HG03196 (cell line): ENCODE measurements at regions not wholly inside any gene's neighbourhood (a gene's known extent, or its start where the extent isn't known, plus 50 kb on each side); places are given as distances from the start of the nearest gene placed in this dataset.
"Not testable (repeated sequence)": the region's sequence is repeated elsewhere in the genome, so short reads cannot be mapped to it uniquely, and the experiment has no call there.

Experiments
- ATAC-seq: cut with Tn5 transposase; IDR thresholded peaks from one replicate; pipeline ENCODE4 v1.9.1; 2021; ENCODE audit not compliant: unreplicated experiment

DNA sequence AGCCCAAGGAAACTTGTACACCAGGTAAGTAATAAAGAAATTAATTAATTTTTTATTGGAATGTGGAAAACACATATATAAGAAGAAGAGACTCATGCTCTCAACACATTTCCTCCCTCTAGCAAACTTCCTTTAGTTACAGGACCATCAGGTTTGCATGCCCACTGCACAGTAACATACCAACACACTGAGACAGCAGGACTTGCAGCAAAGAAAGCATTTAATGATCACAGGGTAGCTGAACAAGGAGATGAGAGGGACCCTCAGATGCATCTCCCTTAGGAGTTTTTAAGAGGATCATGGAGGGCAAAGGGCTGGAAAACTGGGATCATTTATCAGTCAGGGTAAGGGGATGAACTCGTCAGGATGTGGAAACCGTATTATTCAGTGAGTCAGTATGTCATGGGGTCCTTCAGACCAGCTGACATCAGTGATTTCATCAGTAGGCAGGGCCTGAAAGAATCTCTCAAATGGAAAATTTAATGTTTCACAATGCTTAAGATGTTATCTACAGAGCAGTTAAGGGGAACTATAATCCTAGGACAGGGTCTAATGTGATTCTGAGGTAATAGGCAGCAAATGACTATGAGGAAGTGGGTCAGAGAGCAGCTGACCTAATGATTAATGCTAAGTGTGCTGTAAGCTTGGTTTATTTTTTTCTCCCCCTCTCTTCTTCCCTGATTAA, 193.8 kb upstream of the RND3 start:
- no peak for ATAC-seq

DNA sequence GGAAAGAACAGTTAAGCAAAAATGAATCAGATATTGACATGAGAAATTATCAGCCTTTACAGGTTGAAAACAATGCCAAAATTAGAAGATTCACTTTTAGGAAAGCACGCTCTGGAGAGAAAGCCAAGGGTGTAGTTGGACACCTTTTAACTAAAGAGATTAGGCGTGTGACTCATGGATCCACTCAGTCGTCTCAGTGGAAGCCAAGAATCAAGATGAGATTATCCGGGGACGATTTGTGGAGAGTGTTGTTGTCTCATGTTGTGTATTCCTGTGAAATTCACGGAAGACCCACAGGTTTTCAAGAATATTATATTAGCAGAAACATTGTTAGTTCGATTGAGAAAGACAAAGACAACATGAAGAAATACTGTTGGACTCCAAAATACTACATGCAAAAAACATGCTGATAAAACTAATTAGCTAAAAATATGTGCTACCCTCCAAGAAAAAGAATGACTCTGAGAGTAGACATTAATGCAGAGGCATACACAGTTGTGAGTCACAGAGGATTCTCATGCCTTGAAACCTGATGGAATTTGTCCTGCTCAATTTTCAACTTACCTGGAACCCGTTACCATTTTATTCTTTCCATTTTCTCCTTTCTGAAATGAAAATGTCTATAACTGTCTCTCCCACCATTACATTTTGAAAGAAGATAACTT, 192.1 kb upstream of the RND3 start:
- no peak for ATAC-seq

DNA sequence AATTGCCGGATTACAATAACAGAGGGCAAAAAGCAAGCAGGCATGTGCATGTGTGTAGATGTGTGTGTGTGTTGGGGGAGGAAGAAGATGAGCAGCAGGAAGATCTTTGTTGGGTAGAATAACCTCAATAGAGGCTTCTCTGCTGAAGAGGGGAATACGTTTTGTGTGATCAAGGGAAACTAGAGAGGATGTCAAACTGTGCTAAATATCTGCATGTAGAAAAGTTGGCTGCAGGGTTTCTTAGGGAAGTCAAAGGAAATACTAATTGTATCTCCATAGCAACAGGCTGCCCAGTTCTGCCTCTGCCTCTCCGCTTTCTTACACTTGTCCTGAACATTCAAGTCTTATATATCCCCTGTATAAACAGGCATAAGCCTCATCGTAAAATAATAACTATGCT, 190.1 kb upstream of the RND3 start:
- no peak for ATAC-seq

DNA sequence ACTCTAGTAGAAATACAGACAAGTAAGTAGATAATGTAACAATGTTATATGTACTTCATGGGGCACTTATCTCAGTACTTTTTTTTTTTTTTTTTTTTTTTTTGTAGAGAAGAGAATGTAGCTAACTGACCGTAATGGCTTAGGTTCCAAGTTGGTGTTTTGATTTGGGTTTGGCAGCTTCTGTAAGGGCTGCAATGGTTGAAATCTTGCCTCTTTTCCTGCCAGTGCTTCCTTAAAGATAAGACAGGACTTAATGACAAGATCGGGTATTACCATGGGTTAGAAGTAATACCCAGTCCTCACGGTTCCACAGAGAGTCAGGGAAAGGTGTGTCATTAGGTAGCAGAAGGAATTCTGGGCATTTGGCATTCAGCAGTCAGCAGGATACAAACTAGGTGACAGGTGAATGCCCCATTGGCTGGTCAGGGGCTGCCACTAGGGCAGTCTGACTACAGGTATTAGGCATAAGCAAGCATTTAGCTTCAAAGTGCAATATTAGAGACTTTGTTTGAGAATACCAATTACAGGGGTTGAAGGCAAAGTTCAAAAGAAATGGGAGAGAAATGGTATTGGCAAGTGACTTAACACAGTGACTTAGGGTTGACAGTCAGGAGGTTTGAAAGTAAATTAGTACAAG, 189.4 kb upstream of the RND3 start:
- ATAC-seq: no peak

DNA sequence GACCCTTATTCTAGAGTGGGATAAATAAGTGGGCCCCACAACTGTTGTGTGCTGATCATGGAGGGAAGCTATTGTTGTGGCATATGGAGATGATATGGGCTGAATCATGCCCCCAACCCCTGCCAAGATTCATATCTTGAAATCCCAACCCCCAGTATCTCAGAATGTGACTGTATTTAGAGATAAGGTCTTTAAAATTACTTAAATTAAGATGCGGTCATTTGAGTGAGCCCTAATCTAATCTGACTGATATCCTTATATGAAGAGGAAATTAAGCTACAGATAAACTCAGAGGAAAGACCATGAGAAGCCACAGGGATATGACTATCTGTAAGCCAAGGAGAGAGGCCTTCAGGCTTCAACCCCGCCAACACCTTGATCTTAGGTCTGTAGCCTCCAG, 188.3 kb upstream of the RND3 start:
- no peak for ATAC-seq

DNA sequence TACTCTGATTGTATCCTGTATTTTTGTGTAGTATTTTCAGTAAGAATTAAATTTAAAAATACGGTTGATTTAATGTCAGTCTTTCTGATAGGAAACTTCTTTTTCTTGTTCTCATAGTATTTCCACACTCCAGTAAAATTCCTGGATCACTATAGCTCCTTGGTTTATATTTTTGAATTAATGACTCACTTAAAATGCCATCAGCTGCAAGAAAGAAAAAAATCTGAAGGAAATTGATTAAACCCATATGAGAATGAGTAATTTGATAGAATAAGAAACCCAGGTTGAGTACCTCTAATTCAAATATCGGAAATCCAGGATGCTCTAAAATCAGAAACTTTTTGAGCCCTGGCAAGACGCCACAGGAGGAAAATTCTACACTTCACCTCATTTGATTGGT, 186.8 kb upstream of the RND3 start:
- ATAC-seq: no peak

DNA sequence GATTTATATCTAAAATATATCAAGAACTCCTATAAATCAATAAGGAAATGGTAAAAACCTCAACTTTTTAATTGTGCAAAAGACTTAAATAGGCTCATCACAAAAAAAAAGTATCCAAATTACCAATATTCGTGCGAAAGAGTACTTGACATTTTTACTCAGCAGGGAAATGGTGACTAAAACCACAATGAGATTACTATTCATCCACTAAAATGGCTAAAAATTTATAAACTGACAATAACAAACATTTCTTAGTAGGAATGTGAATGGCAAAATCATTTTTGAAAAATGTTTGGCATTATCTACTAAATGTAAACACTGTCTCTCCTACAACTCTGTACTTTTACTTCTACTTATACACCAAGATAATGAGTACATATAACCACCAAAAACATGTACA, 184.8 kb upstream of the RND3 start:
- ATAC-seq: no peak

DNA sequence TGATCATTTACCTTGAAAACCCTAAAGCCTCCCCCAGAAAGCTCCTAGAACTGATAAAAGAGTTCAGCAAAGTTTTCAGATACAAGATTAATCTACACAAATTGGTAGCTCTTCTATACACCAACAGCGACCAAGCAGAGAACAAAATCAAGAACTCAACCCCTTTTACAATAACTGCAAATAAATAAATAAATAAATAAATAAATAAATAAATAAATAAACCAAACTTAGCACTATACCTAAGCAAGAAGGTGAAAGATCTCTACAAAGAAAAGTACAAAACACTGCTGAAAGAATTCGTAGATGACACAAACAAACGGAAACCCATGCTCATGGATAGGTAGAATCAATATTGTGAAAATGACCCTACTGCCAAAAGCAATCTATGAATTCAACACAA, 182.0 kb upstream of the RND3 start:
- no peak for ATAC-seq

DNA sequence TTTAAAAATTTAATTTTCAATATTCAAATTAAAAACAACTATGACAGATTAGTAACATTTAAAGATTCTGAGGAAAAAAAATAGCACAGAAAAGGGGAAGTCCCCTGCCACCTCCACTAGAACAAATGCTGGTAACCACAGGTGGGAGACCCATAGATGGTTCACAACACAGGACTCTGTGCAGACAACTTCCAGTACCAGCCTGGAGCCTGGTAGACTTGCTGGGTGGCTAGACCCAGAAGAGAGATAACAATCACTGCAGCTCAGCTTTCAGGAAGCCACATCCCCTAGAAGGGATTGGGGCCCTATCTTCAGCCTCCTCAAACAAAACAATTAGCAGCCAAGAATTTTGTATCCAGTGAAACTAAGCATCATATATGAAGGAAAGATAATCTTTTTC, 179.6 kb upstream of the RND3 start:
- not testable (repeated sequence) for ATAC-seq

DNA sequence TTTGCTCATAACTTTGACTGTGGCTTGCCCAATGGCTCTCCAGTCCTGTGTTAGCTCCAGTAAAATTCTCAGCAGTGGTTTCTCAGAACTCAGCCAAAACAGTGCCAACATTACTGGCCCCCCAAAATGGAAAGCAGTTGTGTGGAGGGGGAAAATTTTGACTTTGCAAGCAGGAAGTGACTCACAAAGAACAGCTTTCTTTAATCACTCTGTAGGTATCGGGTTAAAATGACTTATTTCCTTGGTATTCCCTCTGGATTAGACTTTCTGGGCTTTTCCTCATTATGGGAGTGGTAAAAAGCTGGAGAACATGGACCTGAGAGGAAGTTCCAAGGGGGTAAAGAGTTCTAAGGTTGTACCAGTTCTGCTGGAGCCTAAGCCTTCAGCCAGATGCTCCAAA, 175.7 kb upstream of the RND3 start:
- ATAC-seq: no peak

DNA sequence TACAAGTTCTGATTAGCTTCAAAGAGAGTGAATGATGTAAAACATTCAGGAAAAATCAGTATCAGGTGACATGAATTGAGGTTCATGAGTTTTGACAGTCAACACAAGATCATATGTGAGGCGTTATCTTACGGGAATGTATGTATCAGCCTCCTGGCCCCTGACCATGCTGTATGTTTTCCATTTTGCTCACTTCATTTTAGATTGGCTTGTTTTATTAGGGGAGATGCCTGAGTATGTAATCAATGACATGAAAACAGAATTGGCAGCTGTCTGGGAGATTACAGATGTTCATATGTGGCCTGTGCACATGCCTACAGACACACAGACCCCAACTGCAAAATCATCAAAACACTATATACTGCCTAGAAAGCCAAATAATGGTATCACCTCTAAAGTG, 168.5 kb upstream of the RND3 start:
- no peak for ATAC-seq

DNA sequence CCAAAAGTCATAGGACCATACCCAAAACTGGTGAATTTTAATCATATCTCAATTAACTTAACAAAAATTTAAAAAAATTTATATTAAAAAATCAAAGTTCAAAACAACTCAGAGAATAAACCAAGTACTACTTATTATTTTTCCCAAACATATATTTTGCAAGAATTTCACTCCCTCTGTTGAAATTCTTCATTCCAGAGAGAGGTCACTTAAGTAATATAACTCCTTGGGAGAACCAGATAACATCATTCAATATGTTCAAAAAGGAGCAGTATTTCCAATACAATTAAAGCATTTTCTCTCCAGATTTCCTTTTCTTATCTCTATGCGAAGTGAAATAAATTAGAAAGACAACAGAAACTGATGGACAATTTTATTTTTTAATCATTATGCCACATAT, 165.9 kb upstream of the RND3 start:
- ATAC-seq: no peak

DNA sequence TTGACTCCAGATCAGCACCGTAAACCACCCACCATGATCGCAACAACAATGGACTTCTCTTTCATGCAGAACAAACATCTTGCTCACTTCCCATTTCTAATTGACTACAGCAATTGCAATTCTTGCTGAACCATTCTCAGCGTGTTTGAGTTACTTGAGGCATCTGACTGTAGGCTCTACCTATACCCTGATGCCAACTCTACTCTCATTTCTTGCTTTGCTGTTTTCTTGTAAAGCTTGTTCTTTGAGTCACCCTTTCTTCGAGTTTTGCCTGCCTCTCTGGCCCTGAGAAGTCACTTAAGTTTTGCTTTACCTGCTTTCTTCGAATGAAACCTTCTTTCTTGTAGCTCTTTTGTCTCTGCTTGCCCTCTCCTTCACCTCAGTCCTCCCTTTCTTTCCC, 160.5 kb upstream of the RND3 start:
- ATAC-seq: no peak

DNA sequence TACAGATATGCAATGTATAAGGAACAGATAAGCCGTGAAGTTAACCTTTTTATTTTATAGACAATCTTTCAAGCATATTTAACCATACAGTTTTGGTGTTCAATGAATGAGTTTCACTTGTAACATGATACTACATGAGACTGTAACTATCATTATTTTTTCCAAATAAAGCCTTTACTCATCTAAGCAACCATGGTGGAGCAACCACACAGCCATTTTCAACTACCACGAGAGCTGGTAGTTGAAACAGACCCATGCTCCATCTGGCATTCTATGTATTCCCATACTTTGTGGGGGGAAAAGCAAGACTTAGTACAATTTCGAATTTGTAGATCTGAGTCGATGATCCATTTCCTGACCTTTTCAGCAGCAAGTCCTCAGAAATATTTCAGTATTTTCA, 159.3 kb upstream of the RND3 start:
- no peak for ATAC-seq

DNA sequence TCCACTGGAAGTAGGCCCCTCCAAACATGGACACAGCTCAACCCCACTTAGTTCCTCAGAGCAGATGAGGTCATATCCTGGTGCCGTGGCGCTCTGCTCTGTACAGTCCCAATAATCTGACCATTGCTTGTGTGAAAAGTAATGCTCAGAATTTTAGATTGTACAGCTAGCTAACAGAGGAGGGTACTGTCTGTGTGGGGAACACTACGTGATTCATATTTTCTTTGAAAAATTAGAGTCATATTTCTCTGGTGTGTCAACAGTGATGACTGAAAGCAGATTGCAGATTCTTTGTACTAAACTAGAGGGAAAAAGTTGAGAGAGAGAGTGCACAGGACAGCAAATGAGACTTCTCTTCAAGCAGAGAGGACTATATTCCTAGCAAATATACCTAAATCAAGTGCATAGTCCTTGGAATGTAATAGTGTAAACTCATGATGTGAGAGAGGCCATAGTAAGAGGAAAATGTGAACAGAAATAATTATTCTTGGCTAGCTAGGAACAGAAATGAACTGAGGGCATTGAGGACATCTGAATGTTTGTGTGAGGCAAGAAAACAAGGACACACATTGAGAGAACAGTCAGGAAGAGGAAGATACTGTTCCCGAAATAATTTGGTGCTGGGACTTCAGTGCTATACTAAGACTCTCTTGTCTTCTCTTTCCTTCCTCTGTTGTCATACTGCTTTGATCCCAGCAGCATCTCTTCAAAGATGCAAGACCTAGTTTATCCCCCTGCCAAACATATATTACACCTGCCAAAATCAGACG, 157.0 kb upstream of the RND3 start:
- ATAC-seq: no peak

DNA sequence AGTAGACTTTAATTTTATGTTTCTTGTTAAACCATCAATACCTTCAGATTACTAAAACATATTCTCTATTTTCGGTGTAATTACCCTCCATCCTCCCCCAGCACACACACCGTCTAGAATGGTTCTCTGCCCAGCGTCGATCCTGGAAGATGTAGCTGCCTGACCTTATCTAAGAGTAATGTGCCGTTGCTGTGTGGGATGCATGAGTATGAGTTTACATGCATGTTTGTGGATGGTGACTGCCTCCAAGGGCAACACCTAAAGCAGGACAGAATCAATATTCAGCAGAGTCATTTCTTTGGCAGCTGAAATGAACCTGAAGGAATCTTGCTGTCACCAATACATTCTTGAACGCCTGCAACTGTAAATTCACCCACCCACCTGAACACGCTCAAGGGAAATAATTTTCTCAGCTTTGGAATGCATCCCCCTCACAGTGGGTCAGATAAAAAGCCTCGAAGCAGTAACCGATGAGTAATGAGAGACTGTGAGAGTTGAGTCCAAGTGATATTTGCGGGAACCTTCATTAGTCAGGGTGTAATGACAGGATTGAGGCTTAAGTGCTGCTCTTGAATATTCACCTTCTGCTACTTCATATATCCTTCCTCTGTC, 155.8 kb upstream of the RND3 start:
- no peak for ATAC-seq

DNA sequence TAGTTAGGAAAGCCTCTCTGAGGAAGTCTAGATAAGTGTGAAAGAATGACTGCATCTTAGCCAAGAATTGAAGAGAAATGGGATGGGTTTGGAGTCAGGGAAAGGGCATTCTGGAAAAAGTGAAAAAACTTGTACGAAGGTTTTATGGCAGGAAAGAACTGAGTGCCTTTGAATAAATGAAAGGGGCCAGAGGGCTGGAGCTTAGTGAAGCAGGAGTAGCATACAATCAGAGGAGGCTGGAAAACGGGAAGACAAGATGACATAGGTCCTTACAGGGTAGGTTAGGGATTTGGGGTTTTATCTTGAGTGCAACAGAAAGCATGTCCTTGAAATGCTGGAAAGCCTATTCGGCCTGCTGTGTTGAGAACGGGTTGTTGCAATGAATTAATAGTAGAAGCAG, 152.6 kb upstream of the RND3 start:
- no peak for ATAC-seq

DNA sequence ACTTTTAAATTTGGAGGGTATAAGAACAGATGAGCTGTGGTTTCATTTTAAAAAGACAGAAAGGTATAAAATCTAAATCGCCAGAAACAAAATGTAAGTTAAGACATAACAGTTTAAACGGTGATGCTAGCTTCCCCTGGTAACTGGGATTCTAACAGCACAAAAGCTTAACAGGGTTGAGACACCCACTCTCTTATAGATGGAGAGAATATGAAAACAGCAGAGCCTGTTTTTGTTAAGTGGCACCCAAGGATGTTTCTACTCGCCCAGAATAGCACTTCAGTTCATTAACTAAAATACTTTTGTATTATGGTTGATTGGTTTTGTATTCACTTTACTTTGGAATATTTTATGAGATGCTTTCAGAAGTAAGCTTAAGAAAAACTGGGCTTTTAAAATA, 151.9 kb upstream of the RND3 start:
- no peak for ATAC-seq

DNA sequence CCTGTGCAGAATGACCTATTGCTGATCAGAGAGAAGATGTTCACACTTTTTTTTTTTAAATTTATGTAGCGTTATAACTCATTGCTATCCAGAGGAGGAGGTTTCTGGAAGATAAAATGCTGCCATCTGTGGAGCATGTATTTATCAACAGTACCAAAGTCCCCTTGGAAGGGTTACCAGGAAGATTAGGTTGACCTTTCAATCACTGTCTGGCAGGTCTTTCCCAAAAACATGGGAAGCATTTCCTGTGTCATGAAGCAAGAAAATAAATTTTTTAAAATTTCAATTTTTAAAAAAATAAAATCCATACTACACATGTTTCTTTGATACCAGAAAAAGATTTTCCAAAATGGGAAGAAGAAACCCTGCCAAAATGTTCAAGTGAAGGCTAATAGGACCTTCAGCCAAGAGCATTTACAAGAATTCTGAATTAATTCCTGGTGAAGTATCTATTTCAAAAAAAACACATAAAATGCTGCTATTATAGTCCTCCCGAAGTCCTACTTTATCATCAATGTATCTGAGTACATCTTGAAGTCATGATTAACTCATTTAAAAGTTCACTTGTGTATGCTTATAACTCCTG, 143.9 kb upstream of the RND3 start:
- no peak for ATAC-seq

DNA sequence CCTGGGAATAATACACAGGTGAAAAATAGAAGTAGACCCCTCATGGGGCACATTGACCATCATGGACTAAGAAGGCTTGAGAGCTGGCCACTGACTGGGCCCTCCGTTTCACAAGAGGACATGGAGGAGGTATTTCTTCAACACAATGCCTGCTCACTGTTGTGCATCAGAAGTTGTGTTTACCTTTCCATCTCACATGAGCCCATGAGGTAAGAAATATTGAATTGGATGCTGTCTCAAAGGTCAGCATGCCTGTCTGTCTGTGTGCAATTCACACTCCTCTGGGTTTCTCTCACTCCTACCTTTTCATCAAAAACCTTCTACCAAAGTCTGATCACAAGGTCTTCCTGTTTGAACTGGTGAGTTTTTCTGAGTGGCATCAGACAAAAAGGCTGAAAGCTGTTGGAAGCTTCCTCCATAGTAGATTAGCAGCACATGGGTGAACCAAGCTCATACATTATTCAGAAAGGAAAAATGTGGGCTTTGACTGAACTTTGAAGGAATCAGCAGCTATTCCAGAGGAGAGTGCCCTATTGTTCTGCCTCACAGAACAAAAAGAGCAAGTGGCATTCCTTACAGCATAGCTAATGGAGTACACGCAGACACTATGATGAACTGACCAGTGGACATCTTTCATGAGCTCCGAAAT, 143.2 kb upstream of the RND3 start:
- no peak for ATAC-seq

DNA sequence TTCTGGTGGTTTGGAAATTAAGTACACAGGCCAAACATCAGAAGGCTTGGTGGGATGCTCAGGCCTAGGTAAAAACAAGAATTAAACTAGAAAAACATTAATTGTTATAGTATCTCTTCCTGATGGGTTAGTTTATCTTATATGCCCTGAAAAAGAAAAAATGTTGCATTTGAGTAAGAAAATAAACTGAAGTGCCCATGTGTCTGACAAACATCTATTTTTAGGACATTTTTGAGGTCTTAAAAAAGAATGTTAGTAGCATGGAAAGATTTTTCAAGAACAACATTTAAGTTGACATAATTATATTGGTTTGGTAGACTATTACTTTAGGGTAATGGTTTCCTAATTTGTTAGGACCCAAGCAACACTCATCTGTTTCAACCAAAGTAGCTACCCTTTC, 140.1 kb upstream of the RND3 start:
- no peak for ATAC-seq
